ENCODE measurements at regions not wholly inside any gene's neighbourhood (a gene's known extent, or its start where the extent isn't known, plus 50 kb on each side); places are given as distances from the start of the nearest gene placed in this dataset.
"Not testable (repeated sequence)": the region's sequence is repeated elsewhere in the genome, so short reads cannot be mapped to it uniquely, and the experiment has no call there.

- H3K4me3 ChIP-seq = no peak overlapping the region
- H3K27me3 ChIP-seq = no peaks in the 10 kb centered on the region
- no peak overlapping the region for H3K27ac ChIP-seq
- WGBS, 2 donors (ENCODE audit: low coverage in 1 of 2) = 44 to 46% methylated on average over 4 of the region's 4 CpGs
- ATAC-seq = no peak
- peaks cover 0 to 7% (median 0%) of the 10 kb centered on the region in 3 donors for H3K9me3 ChIP-seq
- H3K4me1 ChIP-seq = no peaks in the 10 kb centered on the region
- no peak for TF ChIP-seq EP300 (IDR thresholded peaks at IDR 0.05)
- TF ChIP-seq POLR2A (IDR thresholded peaks at IDR 0.05) = no peak
- no peak for TF ChIP-seq POLR2AphosphoS5 (IDR thresholded peaks at IDR 0.05)
- TF ChIP-seq, protein P1, sequence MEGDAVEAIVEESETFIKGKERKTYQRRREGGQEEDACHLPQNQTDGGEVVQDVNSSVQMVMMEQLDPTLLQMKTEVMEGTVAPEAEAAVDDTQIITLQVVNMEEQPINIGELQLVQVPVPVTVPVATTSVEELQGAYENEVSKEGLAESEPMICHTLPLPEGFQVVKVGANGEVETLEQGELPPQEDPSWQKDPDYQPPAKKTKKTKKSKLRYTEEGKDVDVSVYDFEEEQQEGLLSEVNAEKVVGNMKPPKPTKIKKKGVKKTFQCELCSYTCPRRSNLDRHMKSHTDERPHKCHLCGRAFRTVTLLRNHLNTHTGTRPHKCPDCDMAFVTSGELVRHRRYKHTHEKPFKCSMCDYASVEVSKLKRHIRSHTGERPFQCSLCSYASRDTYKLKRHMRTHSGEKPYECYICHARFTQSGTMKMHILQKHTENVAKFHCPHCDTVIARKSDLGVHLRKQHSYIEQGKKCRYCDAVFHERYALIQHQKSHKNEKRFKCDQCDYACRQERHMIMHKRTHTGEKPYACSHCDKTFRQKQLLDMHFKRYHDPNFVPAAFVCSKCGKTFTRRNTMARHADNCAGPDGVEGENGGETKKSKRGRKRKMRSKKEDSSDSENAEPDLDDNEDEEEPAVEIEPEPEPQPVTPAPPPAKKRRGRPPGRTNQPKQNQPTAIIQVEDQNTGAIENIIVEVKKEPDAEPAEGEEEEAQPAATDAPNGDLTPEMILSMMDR (IDR thresholded peaks at IDR 0.05) = no peak
- no peaks in the 10 kb centered on the region for H3K36me3 ChIP-seq
These were observed 423.0 kb upstream of the TMPRSS15 start for GRCh38 chr21:18826562-18826961.

GRCh38 chr21:18831942-18832676 is 428.5 kb upstream of the TMPRSS15 start:
- ATAC-seq = no peak
- H3K27ac ChIP-seq = no peak overlapping the region
- no peaks in the 10 kb centered on the region for H3K27me3 ChIP-seq
- H3K36me3 ChIP-seq = no peaks in the 10 kb centered on the region
- H3K4me3 ChIP-seq = no peak overlapping the region
- TF ChIP-seq POLR2A (IDR thresholded peaks at IDR 0.05) (no peak), POLR2AphosphoS5 (IDR thresholded peaks at IDR 0.05) (no peak), EP300 (IDR thresholded peaks at IDR 0.05) (no peak)
- TF ChIP-seq, protein P1 (IDR thresholded peaks at IDR 0.05) = no peak
- WGBS, 2 donors (ENCODE audit: low coverage in 1 of 2) = 28 to 55% methylated on average over 2 of the region's 2 CpGs
- H3K9me3 ChIP-seq = no peaks in the 10 kb centered on the region
- H3K4me1 ChIP-seq = no peaks in the 10 kb centered on the region

- Histone ChIP-seq H3K9me3 (no peaks in the 10 kb centered on the region), H3K27me3 (no peaks in the 10 kb centered on the region), H3K27ac (no peak overlapping the region), H3K4me3 (no peak overlapping the region), H3K36me3 (no peaks in the 10 kb centered on the region), H3K4me1 (no peaks in the 10 kb centered on the region)
- TF ChIP-seq POLR2AphosphoS5 (IDR thresholded peaks at IDR 0.05) (no peak), EP300 (IDR thresholded peaks at IDR 0.05) (no peak), POLR2A (IDR thresholded peaks at IDR 0.05) (no peak)
- TF ChIP-seq, protein P1 (IDR thresholded peaks at IDR 0.05) = no peak
- 40 to 83% methylated on average over 2 of the region's 2 CpGs for WGBS, 2 donors (ENCODE audit: low coverage in 1 of 2)
- no peak for ATAC-seq
These were observed 429.4 kb upstream of the TMPRSS15 start for GRCh38 chr21:18832950-18833349.

- not testable (repeated sequence) for ATAC-seq, H3K27ac ChIP-seq, H3K4me3 ChIP-seq, H3K27me3 ChIP-seq, H3K36me3 ChIP-seq, H3K9me3 ChIP-seq, H3K4me1 ChIP-seq
- 75 to 100% methylated on average over 2 of the region's 2 CpGs for WGBS, 2 donors (ENCODE audit: low coverage in 1 of 2)
These were observed 430.5 kb upstream of the TMPRSS15 start for GRCh38 chr21:18834121-18834520.

GRCh38 chr21:18840239-18840638 is 436.7 kb upstream of the TMPRSS15 start:
- Histone ChIP-seq H3K27me3 (no peaks in the 10 kb centered on the region), H3K4me3 (no peak overlapping the region), H3K36me3 (no peaks in the 10 kb centered on the region), H3K9me3 (no peaks in the 10 kb centered on the region), H3K4me1 (no peaks in the 10 kb centered on the region), H3K27ac (no peak overlapping the region)
- TF ChIP-seq POLR2AphosphoS5 (IDR thresholded peaks at IDR 0.05) (no peak), EP300 (IDR thresholded peaks at IDR 0.05) (no peak), POLR2A (IDR thresholded peaks at IDR 0.05) (no peak)
- TF ChIP-seq, protein P1 (IDR thresholded peaks at IDR 0.05) = no peak
- no peak for ATAC-seq
- 86% methylated on average over 1 of the region's 1 CpG; no CpG with 5 or more reads in 1 of the 2 donors for WGBS, 2 donors (ENCODE audit: low coverage in 1 of 2)

- not testable (repeated sequence) for ATAC-seq, H3K27me3 ChIP-seq, H3K27ac ChIP-seq, H3K4me1 ChIP-seq, H3K4me3 ChIP-seq, H3K36me3 ChIP-seq
- H3K9me3 ChIP-seq = peaks cover 0 to 17% (median 0%) of the 10 kb centered on the region in 3 donors
- 93 to 100% methylated on average over 2 to 16 of the region's 16 CpGs for WGBS, 2 donors (ENCODE audit: low coverage in 1 of 2)
These were observed 454.0 kb upstream of the TMPRSS15 start for GRCh38 chr21:18857606-18858005.

Measured in gastroesophageal sphincter (tissue), 4 donors.